Stimulated activated CD8-positive, alpha-beta memory T cell treated with anti-CD3 and anti-CD28 coated beads, Interleukin-2, amount 100 ng/mL, for 48 hours (primary cell): ENCODE measurements at regions not wholly inside any gene's neighbourhood (a gene's known extent, or its start where the extent isn't known, plus 50 kb on each side); places are given as distances from the start of the nearest gene placed in this dataset.

ENCODE experiments used
- DNase-seq, 2 donors: peaks; one replicate each; pipeline ENCODE4 v3.0.0-alpha.2; 2020; ENCODE audit warnings: low read depth in 2 of 2

GRCh38 chr5:174235221-174236011 lies 189.9 kb downstream of the NSG2 start:
- DNase-seq, result no peak

- no peak for DNase-seq
Observed at GRCh38 chr5:174236070-174236469, 190.6 kb downstream of the NSG2 start.

DNA sequence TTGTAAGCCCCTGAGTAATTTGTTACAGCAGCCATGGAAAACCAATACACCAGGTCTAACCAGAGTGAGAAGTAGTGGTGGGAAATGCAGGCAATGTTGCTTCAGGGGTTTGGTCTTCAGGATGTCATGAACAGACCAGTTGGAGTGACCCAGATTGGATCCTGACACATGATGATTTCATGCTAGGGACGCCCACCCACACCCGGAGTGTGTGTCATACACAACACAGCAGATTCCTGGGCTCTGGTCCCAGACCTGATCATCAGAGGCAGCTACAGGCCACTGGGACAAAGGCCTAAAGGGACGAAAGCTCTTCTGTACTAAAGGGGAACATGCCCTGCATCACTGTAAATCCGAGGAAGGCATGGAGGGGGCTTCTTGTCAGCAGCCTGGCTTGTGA lies 194.2 kb downstream of the NSG2 start:
- DNase-seq, result no peak

DNA sequence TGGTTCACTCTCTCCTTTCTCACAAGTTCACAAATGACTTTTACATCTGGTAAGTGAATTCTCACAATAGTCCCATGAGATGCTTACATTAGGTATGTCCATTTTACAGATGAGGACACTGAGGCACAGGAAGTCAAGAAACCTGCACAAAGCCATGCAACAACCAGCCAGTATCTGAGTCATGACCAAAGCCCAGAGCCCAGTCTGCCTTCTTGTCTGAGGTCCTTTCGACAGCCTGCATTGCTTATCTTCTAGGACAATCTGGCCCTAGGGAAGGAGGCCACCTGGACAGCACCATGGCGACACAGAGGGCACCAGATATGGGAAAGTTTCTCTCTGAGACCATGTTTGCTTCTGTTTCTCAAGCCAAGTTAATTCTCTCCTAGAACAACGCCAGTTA lies 197.1 kb downstream of the NSG2 start:
- no peak for DNase-seq

DNA sequence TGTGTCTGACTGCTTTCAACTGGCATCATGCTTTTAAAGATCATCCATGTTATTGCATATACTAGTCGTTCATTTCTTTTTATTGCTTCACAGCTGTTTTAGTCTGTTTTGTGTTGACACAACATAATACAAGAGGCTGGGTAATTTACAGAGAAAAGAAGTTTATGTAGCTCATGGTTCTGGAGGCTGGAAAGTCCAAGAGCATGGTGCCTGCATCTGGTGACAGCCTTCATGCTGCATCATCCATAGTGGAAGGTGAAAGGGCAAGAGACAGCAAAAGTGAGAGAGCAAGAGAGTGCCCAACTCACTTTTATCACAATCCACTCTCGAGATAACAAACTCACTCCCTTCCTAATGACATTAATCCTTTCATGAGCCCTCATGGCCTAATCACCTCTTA lies 198.4 kb downstream of the NSG2 start:
- DNase-seq, result no peak

DNA sequence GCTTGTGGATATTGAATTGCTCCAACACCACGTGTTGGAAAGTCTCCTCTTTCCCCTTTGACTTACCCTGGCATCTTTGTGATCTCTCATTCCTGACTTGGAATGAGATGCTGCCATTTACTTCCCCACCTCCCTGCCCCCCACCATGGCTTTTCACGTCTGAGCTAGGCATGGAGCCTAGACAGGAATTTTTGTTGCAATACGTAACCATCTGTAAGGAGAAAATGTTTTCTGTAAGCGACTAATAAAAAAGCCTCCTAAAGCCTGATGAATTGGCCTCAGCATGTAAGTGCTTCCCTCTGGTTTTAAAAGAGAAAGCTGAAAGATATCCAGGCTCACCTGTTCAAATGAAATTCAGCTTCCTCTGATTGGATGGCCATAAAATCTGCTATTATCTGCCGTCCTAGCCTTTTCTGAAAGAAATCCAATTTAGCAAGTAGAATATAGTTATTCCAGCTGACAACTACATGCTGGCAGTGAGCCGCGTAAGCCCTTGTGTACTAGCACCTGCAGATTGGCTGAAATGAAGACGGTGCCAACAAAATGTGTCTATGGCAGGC lies 200.1 kb downstream of the NSG2 start:
- no peak for DNase-seq

DNA sequence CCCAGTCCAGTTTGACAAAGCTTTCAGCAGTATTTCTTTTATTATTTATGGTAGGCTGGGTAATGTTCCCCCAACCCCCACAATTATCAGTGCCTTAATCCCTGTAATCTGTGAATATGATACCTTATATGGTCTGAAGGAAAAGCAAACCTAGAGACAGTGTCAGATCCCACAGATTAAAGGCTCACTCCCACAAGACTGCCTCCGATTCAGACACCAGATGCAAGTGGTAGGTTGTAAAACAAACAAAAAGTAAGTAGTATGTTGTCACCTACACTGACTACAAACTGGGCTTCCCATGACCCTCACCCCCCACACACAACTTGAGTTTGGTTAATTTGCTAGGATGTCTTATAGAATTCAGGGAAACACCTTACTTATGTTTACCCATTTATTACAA lies 201.2 kb downstream of the NSG2 start:
- DNase-seq, result no peak

DNA sequence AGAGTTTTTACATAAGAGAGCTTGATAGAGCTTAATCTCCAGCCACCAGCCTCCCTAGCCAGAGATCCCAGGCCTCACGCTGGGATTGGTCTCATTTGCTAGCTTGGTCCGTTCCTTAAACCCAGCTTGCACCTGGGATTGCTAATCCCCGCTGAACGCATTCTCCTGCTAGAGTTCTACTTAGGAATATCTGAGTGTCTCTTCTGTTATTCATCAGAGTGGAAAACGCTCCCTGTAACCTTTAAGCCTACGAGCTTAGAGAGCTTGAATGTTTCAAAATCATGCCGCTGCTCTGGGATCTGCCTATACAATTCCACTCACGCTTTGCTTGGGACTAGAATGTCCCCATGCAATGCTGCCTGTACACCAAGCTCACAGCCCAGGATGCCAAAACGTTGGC lies 201.8 kb downstream of the NSG2 start:
- no peak for DNase-seq

DNA sequence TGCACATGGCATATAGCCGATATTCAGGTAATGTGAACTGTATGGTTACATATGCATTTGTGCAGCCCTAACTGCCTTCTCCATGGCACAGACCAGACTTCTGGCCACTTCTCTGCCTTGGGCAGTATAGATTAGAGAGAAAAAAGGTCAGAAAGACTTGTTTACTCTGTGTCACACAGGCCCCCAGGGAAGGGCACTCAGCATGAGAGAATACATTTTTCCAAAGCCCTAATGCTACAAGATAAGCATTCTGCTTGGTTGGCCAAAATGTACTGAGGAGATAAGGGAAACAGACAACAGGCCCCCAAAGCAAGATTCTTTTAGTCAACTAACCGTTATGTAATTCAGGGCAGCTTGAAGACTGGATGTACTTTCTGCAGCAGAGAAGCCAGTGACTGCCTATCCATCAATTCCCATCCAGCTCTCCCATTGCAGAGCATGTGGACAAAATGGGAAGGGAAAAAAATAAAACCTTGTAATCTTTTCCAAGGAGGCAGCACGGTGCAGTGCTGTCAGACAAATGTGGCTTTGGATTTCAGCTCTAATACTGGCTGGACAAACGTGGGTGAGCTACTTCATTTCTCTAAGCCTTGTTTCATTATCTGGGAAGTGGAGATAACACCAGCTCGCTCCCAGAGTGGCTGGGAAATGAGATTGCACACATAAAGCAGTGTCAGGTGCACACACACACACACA lies 205.9 kb downstream of the NSG2 start:
- no peak for DNase-seq

- DNase-seq, result no peak
Observed at GRCh38 chr5:174252121-174252520, 206.6 kb downstream of the NSG2 start.

DNA sequence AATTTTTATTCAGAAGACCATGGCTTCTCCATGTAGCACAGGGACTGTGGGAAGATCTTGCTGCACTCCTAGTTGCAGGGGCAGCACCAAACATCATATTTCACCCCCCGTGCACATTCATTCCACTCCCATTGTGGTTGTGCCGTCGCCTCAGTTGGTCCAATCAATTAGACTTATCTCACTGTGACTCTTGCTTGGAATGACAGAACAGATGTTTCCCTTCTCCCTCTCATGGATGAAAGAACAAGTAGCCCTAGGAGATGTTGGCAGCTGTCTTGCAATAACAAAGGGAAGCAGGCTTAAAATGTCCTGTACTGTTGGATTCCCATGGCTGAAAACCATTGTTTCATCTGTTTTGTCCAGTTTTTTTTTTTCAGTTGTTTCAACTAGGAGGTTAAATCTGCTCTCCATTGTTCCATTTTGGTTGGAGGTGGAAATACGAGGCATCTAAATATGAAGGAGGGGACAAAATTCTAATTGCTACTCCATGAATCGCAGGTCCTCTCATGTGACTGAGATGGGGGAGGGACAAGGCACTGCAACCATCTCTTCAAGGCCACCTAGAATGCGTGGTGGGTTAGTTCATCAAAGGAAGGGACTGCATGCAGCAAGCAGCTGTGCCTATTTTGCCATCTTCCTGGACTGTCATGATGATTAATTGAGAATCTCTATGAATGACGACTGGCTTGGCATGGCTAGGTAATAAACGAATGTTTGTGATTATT lies 214.4 kb downstream of the NSG2 start:
- DNase-seq, result no peak

DNA sequence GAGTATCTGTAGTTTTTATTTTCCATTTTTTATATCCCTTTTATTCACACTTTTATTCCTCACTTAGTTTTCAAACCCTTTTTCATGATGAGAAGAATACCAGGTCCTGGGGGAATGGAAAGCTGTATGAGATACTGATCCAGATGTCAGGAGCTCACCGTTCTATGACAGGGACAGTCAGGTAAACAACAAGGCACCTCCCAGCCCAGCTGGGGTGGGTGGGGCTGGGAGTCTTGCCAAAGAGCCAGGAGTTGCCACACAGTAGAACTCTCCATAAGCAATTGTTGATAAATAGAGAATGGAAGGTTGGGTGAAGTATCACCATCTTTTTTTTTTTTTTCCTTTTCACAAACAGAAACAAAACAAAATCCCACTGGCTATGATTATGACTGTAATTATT lies 225.8 kb downstream of the NSG2 start:
- DNase-seq, result no peak

- DNase-seq, result no peak
Observed at GRCh38 chr5:174272671-174273070, 227.2 kb downstream of the NSG2 start.

- DNase-seq, result no peak
Observed at GRCh38 chr5:174273325-174273724, 227.8 kb downstream of the NSG2 start.

DNA sequence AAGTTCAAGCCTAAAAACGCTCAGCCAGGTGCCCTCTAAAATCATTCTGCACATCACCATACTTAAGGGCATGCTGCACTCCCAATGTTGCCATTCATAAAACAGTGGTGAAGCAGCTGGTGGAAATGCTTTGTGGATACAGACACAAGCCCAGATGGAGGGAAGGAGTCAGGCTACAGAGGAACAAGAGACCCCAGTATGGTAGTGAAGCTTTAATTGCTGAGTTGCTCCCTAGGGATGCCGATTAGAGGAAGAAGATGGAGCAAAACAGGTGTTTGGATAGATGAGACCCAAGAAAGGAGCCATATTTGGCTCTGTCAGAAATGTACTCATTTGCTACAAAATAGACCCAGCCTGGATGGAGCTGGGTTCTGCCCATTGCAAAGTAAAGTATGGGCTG lies 230.5 kb downstream of the NSG2 start:
- no peak for DNase-seq

DNA sequence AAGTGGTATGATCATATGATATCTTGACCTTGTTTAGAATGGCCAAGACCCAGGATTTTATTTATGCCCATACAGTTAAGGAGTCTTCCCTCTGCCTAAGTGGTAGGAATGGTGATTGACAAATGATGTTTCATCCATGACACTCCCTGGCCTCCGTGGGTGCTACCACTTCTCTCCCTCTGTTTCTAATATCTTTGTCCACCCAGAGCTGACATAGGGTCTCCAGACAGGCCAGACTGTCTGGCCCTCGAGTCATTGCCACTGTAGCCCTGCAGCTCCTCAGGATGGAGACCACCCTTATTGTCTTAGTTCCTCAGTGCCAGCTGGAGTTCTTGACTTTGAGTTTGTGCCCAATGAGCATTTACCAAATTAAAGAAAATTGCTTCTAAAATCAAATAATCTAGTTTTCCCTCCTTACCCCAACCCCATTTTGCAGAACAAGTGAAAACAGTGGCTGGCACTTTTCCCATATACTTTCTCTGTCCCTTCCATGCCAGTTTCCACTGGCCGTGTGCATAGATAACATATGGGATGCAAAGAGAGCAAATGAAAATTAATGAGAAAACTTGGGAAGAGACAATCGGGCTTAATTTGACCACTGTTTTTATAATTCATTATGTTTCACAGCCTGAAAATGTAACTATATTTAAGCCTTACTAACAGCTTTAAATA lies 235.7 kb downstream of the NSG2 start:
- no peak for DNase-seq

DNA sequence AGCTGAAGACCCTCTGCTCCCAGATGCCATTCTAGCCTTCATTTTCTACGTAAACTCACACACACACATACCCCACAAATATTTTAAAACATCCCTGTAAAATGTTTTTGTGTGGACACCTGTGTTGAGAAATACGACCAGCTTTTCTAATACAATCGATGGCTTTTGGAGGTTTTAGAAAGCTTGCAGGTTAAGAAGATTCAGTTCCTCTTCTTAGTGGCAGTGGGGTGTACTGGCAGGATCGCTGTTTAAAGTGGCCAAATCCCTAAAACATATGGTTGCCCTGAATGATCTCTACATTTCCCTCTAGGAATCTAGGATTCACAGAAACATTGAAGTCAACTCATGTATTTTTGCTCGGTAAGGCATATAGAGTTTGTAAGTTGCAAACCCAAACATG lies 236.3 kb downstream of the NSG2 start:
- no peak for DNase-seq

GRCh38 chr5:174282391-174282790 lies 236.9 kb downstream of the NSG2 start:
- DNase-seq, result no peak

DNA sequence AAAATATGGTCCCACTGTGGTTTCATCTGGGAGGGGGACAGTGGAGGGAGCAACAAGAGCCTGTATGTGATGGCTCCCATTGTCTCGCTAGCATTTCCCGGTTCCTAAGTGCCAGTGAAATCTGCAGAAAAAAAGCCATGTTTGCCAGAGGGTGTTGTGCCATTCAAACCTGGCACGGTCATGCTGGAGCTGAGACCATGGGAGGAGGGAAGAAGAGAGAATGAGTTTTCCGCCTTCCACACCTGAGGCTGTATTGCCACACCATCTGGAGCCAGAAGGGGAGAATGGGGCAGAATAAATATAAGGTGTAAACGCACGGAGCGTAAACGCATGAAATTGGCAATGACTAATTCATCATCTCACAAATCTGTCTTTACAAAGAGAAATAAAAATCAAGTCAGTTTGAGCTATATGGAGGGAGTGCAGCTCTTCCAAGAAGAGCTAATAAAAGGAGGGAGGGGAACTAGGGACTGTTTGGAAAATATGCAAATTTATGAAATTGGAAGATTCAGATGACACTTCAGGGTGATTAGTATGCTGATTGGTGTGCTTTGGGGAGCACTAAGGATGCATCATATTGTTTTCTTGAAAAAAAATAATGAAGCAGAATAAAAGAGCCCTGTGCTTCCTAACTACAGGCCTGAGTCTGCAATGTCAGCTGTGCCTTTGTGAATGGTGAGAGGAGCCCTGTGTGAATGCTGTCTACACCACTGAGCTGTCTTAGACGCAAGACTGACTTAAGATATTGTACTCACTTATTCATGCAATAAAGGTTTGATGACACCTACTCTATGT lies 237.9 kb downstream of the NSG2 start:
- DNase-seq, result no peak

GRCh38 chr5:174284873-174285272 lies 239.4 kb downstream of the NSG2 start:
- DNase-seq, result no peak

DNA sequence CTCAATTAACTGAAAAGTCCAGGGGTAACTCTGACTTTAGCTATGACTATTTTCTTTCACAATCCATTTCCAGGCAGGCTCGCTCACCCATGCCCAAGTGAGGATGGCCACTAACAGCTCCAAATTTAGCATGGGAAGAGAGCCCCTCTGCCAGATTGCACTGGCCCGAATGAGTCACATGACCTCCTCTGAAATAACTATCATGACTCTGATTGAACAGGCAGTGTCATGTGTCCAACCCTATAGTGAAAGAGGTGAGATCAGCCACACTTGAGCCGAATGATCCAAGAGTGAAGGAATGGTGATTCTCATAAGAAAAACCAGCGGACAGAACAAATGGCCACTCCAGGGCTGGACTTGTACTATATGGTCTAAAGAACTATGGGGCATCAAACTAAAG lies 242.3 kb downstream of the NSG2 start:
- DNase-seq, result no peak
